ENCODE measurements at regions not wholly inside any gene's neighbourhood (a gene's known extent, or its start where the extent isn't known, plus 50 kb on each side); places are given as distances from the start of the nearest gene placed in this dataset.

- no peak for TF ChIP-seq CTCF (IDR thresholded peaks at IDR 0.05)
- no peak for TF ChIP-seq POLR2A (IDR thresholded peaks at IDR 0.05)
These were observed 117.3 kb upstream of the LYSMD4 start for GRCh38 chr15:99850517-99850916.
